Urothelium cell line (cell line): ENCODE measurements at regions not wholly inside any gene's neighbourhood (a gene's known extent, or its start where the extent isn't known, plus 50 kb on each side); places are given as distances from the start of the nearest gene placed in this dataset.
A peak's percentile ranks its signal among the peaks of the same experiment; 100 is the strongest.
"Not testable (repeated sequence)": the region's sequence is repeated elsewhere in the genome, so short reads cannot be mapped to it uniquely, and the experiment has no call there.

Experiments used
- DNase-seq: peaks from one replicate; pipeline ENCODE4 v3.0.0; 2011; ENCODE audit warnings: low spot score, mixed read lengths
- FAIRE-seq: peaks from 2 replicates; lab custom pipeline; 2011; peaks lifted over from hg19 to GRCh38; lab: Jason Lieb, UNC

DNA sequence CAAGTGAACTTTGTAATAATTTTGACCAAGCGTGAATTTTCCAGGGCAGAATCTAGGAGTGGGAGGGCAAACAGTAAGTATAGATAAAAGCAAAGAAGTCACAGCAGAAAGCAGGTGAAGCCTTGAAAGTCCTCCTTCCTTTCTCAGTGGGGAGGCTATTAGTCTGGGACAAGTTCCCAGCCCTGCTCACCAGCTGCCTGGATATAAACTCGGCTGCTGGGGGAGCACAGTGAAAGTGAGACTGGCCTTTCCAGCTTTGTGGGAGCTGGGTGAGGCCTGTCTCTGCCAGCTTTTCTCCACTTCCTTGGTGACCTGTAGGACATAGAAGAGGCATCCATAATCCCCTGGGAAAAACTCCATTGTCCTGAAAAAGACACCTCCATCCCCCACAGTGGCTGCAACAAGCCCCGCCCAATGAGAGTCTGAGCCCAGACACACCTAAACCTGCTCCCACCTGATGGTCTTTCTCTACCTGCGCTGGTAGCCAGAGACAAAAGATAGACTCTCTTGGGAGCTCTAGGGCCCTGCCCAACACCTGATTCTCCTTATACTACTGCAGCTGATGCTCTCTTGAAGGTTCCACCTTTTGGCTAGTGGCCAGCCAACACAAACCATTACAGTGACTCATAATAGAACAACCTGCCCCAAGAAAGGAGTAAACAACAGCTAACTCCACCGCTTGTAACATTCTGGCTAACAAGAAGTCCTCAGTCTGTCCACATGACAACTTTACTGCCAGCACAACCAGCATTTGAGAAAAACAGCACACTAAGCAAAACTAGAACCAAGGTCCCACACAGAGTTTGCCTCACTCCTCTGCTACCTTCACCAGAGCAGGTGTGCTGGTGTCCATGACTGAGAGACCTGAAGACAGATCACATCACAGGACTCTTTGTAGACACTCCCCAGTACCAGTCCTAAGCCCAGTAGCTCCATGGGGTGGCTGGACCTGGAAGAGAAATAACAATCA lies 252.2 kb upstream of the SLITRK6 start:
- FAIRE-seq (no peak), DNase-seq (peak; percentile 25)

DNA sequence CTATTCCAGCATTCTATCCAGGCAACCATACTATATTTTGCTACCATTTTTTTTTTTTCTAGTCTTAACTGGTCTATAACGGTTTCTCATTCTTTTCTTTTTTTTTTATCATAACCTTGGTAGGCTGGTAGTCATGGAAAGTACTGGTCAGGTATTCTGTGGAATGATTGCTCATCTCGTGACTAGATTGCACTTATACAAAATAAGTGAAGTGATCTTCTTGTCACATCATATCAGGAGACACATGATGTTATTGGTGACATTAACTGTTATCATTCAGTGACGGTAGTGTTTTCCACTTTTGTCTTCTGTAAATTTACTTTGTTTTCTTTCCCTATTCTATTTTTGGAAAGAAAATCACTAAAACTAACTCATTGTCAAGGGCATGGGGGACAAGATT lies 239.3 kb upstream of the SLITRK6 start:
- FAIRE-seq = no peak
- no peak for DNase-seq

DNA sequence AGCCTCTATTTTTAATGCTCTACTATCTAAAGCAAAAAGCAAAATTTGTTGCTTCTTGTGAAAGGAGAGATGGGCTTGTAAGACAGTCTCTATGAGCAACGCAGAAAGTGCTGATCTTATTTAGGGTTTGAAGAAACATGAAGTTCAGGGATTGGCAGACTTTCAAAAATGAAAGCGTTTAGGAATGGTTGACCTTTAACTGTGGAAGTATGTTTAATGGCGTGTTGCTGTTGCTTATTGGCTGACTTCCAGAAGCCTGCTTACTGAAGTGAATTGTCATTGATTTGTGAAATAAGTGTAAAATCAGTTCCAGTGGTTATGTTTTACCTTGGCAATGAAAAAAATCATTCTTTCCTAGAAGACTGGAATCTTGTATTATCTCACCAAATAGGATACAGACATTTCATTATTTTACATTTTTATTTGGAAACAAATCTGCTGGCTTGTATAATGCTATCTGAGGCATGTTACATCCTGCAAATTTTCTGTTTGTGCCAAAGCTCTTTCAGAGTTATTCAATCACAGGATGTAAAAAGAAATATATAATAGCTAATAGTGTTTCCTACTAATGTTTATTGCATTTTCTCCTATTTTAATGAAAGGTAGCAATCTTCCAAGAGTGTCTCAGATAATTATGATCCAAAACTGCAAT lies 221.3 kb upstream of the SLITRK6 start:
- no peak for FAIRE-seq
- peak; percentile 1 for DNase-seq

DNA sequence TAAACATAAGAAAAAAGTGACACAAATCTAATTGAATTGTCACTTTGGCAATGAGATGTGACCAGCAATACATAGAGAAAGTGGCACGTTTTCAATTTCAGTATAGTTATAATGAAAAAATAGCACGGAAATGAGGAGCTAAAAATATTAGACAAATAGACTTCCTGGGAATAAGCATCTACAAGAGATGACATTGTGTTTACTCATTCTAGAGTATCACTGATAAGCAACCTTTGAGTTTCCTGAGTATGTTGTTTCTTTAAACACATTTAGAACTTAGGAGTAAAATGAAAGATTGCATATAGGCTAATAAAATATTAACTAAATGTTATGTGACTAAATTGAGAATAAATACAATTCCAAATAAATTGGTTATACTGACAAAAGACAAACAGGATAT lies 207.1 kb upstream of the SLITRK6 start:
- FAIRE-seq = no peak
- no peak for DNase-seq

DNA sequence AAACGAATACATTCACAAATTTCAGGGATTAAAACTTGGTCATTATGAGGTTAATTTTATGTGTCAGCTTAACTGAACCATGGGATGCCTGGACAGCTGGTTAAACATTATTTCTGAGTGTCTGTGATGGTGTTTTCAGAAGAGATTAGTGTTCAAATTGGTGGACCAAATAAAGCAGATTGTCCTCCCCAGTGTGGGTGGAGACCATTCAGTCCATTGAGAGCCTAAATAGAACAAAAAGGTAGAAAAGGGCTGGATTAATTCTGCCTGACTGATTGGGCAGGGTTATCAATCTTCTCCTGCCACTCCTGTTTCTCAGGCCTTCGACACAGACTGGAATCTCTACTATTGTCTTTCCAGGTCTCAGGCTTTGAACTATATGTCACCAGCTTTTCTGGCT lies 203.8 kb upstream of the SLITRK6 start:
- DNase-seq (no peak), FAIRE-seq (no peak)

DNA sequence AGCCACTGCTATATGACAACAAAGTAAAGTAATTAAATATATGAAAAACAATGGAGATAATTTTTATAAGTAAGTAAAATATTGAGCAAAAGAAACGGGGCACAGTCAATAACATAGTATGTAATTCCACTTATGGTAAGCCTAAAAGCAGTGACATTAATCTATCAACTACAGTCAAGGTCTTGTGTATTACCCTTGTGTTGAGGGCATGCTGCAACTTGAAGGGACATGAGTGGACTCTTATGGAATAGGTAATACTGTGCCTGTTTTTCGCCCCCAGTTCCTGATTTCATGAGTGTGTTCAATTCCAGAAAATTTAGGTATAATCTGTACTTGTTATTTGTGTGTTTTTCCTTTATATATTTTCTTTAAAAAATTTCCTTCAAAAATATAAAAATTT lies 201.3 kb upstream of the SLITRK6 start:
- FAIRE-seq (no peak), DNase-seq (no peak)

DNA sequence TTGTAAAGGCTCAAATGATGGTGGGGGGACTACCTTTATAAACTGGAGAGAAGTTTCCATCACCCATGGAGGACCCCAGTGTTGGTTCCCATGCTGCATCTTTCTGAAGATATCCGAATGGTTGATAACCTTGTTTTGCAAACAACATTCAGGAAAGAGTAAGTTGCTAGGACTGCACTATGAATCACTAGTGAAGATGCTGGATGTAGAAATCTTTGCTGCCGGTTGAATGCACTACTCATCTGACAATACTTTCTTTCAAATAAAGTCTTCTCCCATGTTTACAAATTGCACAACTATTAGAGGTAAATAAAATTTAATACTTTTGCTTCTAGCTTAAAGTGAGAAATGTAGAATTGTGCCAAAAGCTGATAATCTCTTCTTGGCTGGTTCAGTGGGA lies 198.4 kb upstream of the SLITRK6 start:
- FAIRE-seq = no peak
- no peak for DNase-seq

DNA sequence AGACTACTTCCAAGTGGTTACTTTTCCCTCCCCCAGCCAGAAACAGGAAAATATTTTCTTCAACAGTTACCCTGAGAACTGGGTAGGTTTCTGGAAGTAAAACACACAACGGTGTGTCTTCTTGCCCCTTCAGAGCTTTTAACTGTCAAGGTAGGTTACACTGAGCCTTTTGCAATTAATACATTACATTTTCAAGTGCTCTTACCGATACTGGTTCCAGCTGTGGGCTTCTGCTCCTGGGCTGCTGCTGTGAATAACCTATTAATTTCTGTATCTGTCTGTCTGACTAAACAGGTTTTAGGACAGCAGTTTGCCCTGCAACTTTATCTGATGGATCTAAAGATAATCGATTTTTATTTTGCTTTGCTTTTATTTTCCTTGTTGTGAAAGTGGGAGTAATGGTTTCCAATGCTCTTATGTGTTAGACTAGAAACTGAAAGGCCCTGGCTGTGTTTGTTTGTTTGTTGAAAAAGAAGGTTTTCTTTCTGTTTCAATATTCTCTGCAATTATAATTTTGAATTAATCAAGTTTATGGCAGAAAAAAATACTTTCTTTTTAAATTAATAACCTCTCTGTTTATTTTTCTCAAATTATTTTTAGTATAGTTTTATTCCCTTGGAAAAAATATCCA lies 196.7 kb upstream of the SLITRK6 start:
- DNase-seq (no peak), FAIRE-seq (no peak)

DNA sequence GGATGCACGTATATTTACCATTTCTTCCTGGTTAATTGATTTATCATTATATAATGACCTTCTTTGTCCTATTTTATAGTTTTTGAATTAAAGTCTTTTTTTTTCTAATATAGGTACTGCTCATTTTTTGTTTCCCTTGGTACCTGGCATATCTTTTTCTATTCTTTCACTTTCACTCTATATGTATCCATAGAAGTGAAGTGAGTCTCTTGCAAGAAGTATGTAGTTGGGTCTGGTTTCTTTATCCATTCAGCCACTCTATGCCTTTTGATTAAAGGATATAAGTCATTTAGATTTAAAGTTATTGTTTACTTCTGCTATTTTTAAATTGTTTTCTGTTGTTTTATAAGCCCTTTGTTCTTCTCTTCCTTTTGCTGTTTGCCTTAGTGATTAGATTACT lies 194.3 kb upstream of the SLITRK6 start:
- no peak for FAIRE-seq
- DNase-seq = no peak

DNA sequence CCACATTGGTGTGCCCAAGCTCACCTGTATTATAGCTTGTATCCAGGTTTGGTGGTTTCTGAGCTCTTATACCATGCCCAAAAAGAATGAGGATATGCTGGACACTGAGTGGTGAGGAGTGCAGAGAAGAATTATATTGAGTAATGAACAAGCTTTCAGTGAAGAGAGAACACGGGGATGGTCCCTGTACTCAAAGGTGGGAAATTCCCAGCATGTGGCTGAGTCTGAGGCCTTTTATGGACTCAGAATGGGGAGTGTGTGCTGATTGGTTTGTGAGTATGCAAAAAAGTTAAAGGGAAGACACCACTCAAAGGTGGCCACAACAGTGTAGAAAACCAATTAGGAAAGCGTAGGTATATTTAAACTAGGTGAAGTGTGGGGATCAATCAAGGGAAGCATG lies 191.2 kb upstream of the SLITRK6 start:
- DNase-seq (no peak), FAIRE-seq (no peak)

DNA sequence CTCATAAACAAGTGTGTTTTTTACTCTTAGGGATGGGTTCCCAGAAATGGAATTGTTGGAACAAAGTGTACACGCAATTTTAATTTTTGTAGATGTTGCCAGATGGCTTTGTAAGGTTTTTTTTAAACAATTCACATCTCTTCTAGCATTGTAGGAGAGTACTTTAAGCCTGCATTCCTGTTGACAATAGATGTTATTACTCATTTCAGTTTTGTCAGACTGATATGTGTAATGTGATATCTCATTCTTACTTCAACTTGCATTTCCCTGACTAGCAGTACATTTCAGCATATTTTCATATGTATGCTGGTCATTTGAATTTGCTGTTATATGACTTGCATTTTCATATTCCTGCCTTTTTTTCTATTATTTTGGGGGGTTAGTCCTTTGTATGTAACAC lies 186.6 kb upstream of the SLITRK6 start:
- DNase-seq (peak; percentile 1), FAIRE-seq (no peak)

DNA sequence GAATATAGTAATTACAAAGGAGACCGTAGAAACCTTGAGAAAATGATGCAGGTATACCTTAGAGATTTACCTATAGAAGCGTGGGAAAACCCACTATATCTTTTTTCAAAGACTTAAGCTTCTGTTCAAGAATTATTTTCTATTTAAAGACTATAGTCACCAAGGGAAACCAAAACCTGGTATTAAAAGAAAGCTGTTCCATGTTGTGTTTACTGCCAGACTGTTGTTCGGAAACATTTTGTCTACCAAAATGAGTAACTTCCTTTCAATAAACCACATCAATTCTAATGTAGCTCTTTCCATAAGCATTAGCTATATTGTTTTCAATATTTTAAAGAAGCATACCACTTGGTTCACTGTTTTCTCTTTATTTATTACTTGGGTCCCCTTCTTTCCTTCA lies 182.9 kb upstream of the SLITRK6 start:
- no peak for DNase-seq
- no peak for FAIRE-seq

DNA sequence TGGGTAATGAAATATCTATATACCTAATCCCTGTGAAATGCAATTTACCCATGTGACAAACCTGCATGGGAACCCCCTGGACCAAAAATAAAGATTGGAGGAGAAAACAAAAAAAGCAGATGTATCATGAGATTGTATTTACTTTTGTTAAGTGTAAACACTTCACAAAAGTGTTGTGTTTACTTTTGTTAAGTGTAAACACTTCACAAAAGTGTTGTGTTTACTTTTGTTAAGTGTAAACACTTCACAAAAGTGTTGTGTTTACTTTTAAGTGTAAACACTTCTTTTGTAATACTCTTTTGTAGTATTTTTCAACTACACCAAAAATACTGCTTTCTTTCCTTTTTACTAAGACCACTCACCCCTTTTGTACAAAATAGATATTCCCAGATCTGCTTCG lies 181.2 kb upstream of the SLITRK6 start:
- DNase-seq, FAIRE-seq: not testable (repeated sequence)

DNA sequence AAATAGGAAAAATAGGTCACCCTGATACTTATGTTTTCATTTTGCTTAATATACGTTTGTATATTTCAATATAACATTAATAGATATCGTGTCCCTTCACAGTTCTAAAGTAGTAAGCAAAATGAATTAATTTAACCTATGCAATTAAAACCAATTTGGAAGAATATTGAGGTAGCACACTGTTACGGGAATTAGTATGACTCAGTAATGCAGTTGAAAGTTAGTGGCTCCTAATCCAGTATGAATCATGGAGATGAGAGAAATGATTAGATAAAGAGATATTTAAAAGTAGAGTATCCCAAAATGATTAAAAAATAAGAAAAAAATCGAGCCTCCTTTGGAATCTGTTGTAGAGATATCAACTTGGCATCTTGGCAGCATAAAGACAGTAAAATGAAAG lies 177.0 kb upstream of the SLITRK6 start:
- DNase-seq = no peak
- no peak for FAIRE-seq

DNA sequence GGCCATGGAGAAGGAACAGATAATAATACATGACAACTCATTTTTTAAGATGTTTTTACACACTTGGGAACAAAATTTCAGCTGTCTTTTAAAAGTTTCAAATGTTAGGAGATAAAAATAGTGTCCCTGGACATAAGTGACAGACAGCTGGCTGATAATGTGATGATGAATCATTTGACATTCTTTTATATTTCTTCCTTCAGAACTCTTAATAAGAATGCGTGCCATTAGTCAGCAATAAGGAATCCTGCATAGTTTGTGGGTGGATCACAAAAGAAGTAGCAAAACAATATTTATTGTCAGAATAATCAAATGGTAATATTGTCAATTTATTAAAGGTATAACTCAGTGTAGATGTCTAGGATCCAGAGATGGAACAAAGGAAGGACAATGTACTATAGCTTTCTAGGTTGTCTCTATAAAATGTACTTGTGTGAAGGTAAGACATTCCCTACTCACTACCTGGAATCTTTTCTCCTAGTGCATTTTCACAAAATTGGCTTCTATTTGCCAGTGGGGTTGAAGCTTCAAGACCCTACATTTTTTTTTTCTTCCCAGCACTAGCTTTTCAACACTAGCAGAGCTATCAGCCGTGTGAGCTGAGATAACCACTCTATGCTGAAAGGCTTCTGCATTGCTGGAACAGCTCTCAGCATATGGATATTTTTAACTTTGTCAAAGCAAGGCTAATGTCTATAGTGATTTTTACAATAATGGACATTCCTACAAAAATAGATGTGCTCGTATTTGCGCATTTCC lies 175.6 kb upstream of the SLITRK6 start:
- FAIRE-seq (no peak), DNase-seq (no peak)

DNA sequence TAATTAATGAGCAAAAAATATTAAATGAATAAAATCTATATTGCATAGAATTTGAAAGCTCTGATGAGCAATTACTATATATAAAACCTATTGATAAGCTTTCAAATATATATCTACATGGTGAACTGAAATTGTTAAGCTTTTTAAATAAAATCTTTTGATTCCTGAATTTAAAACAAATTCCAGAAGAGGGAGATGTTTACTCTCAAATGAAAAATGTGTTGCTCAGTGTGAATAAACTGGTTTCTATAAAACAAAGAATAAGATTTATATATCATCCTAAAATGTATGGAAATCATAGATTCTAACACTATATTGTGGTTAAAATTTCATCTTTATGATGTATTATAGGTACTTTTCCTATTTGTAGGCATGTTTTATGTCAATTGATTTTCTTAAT lies 171.5 kb upstream of the SLITRK6 start:
- no peak for DNase-seq
- no peak for FAIRE-seq

DNA sequence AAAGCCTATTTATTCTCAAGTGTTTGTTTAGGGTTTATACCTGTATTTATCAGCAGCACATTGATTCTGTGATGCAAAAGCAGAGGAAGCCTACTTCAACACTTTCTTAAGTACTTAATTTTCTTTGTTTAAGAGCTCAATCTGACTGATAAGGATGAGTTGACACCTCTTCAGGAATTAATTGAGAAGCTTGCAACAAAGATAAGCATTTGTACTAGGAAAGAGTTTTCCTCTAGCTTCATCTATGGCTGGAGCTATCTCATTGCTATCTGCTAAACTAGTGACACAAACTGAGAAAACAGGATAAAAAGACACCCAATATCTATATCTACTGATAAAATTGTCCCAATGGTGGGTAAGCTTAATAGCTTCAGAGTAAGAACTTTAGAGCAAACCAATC lies 170.1 kb upstream of the SLITRK6 start:
- FAIRE-seq (no peak), DNase-seq (no peak)

DNA sequence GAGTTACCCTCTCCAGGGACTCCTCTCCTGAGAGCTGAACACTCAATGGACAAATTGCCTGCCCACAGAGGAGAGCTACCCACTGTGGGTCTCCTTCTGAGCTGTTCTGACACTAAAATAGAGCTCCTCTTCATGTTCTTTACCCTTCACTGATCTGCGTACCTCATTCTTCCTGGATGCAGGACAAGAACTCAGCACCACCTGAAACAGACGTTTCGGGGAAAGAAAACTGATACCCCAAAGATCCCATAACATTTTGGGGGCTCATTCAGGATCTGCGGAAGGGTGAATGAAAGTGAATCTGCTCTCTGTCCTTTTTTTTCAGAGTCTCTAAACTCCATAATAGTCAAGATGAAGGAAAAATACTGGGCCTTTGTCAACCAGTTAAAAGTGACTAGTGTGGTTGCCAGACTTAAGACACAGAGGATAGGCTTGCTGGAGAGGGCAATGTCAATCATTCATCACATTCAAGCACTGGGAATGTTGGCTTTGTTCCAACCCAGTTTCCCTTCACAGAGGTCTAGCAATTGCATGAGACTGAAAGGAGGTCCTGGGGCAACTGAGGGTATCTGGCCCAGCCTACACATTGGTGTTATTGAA lies 136.7 kb upstream of the SLITRK6 start:
- FAIRE-seq = no peak
- DNase-seq = no peak

DNA sequence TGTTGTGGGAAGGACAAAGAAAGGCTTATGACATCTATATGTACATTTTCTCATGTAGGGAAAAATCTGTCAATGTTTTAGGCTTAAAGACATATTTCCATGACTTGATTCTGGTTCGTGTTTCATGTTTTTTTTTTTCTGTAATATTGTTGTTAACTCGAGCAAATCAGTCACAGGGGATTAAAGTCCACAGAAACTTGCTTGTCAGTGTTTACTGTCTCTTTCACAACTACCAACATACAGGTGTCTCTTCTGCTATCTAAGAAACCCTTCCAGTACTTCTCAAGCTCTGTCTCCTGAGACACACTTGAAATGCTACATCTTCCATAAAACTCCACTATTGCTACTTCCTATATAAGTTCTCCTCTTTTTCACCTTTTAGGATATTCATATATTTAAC lies 130.9 kb upstream of the SLITRK6 start:
- no peak for FAIRE-seq

DNA sequence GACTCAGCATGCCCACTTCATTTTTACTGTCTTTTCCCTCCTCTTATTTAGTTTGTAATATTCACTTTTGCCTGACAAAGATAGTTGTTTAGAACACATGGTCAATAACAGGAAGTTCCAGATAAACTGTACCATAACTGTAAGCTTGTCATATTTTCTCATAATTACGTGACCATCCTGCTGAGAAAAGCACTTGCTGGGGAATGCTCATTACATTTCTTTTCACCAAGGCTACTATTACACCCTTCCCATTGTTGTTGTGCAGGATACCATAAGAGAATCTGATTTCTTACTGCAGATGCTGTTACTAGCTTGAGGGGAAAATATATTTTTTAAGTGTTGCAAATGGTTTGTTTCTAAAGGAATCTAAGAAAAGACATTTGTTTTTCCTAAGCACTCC lies 111.7 kb upstream of the SLITRK6 start:
- DNase-seq = no peak
- no peak for FAIRE-seq

More for the DNA sequence above, 130.9 kb upstream of the SLITRK6 start:
- no peak for DNase-seq

DNA sequence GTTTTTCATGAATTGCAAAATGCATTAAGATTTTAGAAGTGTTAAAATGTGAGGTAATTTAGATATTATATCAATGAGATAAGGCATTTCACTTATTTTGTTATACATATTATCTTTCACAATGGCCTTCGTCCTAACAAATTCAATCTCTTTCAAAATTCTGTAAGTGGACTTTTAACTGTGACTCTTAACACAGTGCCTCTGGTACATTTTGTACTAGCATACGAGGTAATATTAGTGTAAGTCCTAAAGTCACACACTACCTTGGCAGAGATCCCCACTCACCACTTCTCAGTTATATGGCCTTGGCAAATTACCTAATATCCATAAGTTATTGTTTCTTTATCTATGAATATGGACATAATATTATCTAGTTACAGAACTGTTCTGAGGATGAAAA lies 101.3 kb upstream of the SLITRK6 start:
- DNase-seq (no peak), FAIRE-seq (no peak)
